Suppressor macrophage treated with lipopolysaccharide for 4 hours (primary cell): ENCODE measurements at regions not wholly inside any gene's neighbourhood (a gene's known extent, or its start where the extent isn't known, plus 50 kb on each side); places are given as distances from the start of the nearest gene placed in this dataset.

Experiments used
- DNase-seq: peaks from one replicate; pipeline ENCODE4 v3.0.0-alpha.2; 2020

DNA sequence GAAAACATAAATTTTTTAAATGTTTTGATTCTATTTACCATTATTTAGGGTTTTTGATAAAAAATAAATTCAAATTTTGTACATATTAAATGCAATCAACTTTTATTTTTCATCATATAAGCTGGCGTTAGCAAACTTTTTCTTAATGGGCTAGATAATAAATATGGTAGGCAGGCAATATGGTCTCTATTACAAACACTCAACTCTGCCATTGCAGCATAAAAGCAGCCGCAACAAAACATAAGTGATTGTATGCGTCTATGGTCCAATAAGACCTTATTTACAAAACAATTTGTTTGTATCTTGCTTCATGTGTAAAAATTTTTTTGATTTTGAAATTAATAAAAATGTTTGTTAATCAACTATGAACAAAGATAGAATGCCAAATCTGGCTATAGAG lies 116.8 kb upstream of the GLI2 start:
- no peak for DNase-seq

DNA sequence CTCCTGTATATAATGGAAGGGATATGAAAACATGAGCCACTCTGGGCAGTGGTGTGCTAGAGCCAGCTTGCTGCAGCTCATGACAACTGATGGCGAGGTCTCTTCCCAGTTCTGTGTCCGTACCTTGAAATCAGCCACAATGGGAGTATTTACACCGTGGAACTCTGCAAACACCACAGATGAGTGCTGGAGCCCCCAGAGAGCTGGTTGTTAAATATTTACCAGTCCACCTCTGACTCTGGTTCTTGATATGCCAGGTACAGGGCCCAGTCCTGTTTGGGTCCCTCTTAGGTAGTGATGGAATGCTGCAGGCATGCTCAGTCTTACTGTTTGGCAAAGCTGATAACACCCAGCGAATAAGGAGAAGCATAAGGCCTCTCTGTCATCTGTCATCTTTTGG lies 116.1 kb upstream of the GLI2 start:
- DNase-seq, result no peak

DNA sequence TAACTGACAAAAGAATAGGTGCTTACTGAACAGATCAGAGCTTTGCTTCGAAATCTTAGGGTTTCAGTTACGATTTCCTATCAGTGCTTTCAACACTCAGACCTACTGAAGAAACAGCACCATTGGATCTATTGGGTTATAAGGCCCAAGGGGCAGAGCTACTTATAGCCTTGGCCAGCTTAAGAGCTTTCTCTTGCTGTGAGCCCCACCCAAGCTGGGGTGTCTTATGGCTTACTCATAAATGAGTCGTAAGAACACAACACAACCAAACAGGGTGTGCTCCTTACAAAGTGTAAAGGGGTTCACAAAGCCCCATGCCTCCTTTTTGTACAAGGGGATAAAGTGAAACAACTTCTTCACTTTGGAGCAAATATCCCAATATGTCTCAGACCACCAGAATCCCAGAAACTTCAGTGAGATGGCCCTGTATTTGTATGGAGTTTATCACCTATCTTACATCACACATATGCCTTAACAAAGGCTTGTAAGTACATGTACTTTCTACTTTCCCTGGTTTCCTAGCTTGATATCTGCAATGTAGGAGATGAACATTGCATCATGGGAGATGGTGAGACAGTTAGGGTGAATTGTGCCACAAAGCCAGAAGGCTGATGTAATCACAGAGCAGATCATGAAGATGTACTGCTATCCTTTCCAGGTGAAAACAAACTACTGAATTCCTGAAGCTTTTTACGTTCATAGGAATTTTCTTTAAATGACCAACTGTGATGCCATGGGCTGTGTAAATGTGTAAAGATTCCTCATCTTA lies 115.5 kb upstream of the GLI2 start:
- no peak for DNase-seq

DNA sequence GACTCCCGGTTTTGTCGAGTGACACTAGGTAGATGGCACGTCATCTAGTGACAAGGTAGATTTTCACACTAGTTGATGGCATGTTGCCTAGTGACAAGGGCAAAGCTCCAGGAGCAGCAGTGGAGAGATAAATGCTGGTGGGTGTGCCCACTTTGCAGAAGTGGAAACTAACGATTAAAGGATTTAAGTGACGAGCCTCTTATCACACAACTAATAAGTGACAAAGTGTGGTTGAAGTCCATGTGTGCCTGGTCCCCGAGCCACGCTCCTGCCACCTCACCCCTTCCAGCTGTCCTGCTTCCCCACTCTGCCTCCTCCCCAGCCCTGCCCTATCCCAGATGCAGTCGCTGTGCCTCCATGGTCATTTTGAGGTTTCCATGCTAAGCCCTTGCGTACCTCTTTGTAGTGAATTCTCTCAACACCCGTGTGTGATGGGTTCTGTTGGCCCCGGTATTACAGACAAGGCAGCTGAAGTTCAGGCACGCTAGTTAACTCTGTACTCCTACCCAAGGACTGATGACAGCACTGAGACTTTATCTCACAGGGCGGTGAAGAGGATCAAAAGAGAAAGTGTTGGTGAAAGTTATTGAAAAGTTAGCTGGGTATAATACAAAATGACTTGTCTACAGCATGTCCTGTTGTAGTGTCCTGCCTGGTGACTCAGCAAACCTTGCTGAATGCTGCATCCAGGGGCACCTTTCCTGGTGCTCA lies 113.4 kb upstream of the GLI2 start:
- no peak for DNase-seq

DNA sequence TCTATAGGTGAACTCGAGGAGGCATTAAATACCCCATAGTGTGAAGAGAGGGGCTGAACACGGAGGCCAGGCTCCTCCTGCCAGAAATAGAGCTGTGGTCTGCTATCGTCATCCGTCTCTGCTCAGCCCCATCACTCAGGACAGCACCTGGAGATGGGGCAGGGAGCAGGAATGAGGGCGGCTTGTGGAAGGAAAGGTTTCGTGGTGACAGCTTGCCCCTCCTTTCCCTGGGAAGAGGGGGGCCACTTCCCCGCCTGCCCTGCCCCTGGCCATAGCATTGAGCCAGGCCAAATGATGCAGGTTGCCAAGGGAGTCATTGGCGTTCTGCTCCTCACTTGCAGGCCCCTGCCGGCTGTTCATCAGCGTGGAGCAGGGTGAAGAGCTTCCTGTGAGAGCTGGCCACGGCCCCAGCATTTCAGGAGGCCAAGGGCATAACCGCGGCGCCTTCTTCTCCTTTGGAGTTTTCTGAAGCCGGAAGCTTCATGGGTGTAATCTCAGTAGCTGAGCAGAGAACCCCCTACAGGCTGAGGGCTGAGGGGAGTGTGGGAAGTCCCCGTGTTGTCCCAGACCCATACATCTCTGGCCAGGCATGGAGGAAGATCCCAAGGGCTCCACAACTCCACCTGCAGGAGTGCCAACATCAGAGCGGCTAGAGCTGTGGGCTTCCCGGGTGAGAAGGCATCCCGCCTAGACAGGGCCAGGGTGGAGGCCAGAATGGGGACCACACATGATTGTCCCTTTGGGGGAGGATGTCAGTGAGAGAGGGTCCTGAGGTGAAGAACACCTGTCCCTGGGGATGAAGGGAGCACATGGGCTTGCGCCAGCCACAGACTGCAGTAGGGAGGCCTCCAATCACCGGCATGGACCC lies 112.5 kb upstream of the GLI2 start:
- no peak for DNase-seq

DNA sequence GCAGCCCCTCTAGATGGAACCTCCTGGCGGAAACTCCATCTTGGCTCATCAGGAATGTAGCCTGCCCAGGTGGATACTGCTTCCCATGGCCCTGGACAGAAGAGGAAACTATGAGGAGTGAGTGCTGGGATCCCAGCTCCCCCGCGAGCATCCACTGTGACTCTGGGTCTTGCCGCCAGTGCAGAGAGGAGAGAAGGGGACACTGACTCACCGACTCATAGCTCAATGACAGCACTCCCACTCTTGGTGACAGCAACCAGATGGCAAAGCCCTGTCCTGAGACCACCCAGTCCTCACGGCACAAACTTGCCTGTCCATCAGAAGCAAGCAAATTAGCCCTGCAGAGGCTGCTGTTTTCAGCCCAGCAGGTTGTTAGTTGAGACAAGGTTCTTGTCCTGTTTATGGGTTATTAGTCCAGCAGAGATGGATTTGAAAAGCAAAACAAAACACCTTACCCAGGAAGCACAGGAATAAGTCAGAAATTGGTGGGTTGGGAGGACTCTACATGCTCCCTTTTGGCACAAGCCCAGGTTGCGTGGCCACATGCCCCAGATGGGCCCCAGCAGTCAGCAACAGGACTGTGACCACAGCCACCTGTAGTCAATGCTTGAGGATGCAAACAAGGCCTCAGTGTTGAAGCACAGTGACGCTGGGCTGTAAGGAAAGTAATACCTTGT lies 111.5 kb upstream of the GLI2 start:
- DNase-seq, result no peak

DNA sequence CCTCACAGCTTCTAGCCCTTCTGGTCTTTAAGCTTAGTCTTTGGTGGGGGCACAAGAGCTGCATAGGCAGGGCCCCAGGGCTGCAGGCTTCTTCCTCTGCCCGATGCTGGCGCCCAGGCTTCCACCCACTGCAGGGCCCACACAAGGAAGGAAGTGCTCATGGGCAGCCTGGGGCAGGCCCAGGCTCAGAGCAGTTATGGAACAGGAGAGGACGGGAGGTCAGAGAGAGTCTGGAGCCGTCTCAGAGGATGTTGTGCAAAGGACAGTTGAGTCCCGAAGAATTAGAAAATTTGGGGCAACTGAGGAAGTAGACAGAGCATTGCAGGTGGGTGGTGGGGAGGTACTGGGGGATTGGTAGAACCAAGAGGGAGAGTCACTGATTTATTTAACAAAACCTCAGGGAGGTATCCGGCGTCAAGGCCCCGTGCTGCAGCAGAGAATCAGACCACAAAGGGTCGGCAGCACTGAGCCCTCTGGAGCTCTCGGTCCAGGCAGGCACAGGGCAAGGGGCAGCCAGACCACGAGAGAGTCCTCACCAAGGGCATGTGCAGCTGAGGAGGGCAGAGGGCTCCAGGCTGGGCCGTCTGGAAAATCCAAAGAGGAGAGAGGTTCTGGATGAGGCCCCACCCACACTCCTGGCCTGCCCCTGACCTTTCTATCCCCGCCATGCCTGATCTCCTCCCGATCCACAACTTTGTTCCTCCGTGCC lies 110.8 kb upstream of the GLI2 start:
- no peak for DNase-seq

DNA sequence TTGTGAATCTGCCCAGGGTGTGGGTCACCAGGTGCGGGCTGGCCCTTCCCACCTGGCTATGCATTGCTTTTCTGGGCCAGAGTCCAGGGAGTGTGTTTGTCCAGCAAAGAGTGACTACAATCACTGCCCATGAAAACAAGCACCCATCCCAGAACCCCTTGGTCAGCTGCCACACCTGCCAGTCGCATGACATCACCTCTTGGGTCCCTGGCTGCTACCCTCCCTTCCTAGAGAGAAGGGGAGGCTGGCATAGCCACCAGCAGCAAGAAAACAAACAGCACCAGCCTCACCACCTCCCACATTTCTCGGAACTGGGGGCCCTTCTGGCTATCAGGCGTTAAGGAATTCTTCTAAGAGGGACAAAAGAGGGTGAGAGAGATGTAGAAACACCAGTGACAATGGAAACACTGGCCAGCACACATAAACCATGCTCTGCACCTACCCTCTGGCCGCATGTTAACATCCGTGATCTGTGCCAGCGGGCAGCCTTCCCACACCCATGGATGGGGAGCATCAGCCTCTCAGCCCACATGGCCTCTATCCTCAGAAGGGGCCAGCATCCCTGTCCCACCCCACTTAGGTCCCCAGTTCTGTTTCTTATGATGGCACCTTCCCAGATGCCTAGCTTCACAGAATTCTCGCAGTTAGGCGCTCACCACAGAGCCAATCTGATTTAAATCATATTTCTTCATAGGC lies 109.7 kb upstream of the GLI2 start:
- no peak for DNase-seq

DNA sequence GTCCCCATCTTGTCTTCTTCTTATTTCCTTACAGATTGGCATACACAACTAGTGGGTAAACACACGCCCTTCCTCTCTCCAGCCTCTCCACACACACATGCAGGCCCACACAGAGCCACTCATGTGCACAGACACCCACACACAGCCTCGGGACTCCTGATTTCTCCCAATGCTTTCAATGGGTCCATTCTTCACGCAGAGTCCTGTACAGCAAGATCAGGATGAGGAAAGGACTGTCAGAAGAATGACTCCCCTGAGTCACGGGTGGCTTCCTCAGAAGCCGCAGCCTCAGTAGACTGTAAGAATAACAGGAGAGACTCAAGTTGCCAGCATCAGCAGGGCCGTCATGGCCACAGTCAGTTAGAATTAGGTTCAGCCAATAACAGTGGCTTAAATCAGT lies 109.1 kb upstream of the GLI2 start:
- DNase-seq, result no peak

DNA sequence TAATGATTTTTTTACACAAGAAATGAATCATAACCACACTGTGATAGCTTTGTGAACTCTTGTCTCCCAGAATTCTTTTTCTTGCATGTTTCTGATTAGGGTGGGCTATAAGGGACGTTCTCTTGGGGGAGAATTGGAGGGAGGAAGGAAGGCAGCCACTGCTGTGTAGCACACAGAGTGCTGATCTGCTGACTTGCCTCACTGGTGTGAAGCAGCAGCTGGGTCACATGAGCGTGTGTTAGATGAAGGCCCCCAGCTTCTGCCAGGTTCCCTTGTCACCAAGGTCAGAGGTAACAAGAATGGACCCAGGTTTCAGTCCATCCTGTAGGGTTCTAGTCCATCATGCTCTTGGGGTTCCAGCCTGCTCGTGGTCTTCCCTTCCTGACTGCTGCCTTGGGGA lies 107.4 kb upstream of the GLI2 start:
- no peak for DNase-seq

DNA sequence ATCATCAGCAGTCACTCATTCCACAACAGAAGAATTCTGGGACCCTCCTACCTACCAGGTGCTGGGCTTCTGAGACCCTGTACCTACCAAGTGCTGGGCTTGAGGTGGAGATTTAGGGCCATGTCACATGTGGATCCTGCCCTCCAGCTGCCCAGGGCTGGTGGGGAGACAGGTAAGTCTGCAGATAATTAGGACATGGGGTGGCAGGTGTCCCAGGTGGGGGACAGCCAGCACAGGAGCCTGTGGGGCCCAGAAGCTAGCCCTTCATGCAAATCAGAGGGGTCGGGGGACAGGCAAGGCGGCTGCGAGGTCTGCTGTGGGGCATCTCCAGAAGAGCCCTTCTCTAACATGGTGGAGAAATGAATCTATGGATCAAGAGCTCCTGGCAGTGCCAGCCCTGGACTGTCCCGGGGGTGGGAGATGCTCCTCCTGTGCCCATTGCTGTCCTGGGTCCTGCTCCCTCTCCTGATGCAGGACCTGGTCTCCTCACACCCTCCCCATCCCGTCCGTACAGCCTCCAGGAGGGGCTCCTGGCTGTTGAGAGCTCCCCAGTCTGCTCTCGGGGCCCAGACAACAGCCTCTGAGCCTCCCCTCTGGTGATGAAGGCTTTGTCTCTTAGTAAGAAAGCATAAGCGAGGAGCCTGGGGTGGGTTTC lies 106.3 kb upstream of the GLI2 start:
- no peak for DNase-seq

DNA sequence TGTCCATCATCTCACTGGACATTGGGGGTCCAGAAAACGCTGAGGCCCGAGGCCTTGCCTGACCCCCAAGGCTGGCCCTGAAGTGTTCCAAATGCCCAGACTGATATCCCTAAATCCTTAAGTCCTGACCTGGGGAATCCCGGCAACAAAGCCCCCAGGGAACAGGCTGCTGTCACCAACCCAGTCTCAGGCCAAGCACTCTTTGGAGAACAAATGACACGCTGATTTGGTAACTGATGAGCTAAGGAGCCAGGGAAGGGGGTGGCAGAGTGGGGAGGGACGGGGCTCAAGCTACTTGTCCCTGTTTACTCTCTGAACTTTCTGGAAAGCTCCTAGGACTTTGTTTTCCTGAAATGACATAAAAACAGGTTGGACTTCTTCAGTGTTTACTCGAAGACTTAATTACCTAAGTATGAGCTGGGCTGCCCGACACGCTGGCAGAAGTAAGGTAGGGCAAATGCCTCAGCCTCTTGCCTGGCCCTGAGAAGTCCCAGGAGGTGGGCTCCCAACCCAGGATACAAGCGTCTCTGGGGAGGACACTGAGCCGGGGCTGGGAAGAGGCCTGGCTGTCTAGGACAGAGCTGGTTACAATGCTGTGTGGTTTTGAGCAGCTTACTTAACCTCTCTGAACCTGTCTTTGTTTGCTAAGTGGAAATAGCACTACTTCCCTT lies 105.5 kb upstream of the GLI2 start:
- DNase-seq, result no peak

DNA sequence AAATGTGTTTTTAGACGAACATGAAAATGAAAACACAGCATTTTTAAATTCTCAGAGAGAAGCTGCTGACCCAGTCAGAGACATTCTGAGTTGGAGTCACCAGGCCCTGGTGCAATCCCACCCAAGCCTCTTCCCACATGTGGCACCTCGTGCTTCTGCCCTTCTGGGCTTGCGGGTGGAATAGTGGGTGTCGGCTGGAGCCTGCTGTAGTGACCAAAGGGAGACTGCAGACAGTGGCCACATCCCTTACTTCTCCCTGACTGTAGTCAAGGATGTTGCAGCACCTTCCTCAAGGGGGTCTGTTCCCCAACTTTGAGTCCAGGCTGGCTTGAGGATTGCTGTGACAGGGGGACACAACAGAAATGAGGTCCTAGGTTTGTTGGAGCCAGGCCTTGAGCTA lies 104.4 kb upstream of the GLI2 start:
- peak; percentile 1 for DNase-seq

DNA sequence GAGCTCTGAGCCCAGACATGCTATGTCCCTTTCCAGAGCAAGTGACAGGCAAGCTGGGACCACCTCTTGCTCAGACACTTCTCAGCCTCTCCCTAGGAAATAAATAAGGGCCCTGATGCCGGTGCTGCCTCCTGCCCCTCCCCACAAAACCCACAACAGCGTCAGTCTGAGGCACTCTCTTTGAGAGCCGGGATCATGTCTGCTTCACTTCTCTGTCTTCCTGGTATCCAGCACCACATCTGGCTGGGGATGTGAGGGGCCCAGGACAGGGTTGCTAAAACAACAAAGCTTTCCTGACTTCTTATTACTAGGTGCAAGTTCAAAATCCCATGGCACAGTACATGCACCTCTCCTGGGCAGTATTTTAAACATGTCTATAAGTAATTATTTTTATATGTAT lies 103.9 kb upstream of the GLI2 start:
- DNase-seq, result no peak

DNA sequence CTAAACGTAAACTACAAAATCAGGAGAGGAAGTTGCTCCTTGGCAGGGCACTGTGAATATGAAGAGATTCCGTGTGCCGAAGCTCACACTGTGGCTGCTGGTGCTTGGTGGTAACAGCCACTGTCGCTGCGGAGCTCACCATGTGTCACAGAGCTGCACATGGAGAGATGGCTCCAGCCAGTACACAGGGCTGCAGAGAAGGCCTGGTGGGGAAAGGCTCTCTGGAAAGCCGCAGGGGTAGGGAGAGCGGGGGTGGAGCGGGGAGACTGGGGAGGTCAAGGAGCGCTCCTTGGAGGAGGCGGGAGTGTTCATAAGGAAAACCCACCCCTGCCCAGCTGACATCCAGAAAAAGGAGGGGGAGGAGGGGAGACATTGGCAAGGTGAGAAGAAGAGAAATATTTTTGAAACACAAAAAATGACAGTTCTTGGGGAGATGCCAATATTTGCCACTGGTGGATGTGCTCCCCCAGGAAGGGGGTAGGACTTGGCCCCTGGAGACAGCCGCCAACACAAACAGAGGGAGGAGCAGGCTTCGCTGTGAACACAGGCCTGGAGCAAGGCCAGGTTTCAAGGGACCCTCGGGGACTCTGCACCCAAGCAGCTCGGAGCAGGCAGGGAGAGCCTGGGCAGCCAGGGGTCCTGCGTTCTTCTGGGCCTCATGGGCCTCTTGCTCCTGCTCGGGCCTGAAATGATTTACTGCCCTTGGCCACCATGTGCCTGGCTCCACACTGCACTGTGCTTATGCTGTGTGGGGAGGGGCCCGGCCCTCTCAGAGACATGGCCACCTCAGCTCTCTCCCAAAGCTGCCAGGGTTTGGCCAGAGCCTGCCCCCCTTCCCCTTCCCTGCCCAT lies 102.6 kb upstream of the GLI2 start:
- DNase-seq, result no peak

DNA sequence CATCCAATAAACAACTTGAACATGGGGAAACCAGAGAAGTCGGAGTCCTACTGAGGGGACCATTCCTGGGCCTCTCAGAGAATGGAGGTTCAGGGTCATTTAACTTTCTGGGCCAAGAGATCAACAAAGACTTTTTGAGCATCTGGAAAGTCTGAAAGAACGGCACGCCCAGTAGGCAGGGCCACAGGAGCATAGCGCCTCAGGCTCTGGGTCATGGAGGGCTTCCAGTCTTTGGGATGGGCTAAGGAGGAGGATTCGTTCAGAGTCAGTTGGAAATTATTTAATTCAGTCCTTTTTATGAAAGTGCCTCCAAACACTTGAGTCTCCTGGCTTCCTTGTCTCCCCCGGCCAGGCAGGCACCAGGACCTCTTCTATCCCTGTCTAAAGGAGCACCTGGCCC lies 101.1 kb upstream of the GLI2 start:
- no peak for DNase-seq

DNA sequence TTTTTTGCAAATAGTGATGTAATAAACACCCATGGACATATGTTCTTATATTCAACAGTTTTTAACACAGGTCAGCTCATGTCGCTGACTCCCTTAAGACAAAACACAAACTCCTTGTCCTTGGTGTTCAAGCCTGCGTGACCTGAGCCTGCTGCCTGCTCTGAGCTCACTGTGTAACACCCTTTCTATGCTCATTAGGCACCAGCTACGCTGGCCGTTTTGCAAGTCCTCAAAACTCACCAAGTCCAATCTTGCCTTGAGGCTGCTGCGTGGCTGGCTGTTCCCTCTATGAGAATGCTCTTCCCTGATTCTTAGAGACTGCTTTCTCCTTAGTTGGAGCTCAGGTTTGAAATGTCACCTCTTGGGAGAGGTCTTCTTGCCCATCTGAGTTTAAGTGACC lies 100.5 kb upstream of the GLI2 start:
- no peak for DNase-seq

DNA sequence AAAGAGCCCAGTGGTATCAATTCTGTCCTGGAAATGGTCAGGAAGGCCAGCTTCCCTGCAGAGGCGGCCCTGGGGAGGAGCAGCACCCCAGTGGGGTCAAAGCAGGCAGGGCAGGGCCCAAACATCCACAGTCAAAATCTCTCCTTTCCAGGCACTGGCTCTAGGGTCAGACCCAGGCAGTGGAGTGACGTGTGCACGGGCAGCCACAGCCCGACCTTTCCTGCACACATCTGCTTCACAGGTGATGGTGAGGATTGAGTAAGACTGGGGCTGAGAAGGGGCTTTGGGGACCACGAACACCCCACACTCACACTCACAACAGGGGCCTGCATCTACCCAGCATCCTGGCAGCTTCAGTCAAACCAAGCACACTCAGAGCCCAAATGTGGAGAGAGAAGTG lies 97.8 kb upstream of the GLI2 start:
- no peak for DNase-seq

DNA sequence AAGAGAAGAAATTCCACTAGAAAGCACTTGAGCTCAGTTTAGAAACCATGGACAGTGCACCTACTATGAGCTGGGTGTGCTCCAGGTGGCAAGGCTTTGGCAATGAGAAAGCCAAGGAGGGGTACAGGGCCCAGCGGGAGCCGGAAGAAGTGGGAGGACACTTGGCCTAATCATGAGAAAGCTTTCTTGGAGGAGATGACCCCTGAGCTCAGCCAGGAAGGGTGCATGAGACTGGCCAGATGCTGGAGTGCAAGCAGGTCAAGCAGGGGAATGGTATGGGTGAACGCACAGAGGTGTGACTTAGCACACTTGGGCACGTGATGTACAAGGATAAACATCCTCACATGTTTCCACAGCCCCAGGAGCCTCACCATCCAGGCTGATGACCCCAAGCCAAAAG lies 97.2 kb upstream of the GLI2 start:
- no peak for DNase-seq

DNA sequence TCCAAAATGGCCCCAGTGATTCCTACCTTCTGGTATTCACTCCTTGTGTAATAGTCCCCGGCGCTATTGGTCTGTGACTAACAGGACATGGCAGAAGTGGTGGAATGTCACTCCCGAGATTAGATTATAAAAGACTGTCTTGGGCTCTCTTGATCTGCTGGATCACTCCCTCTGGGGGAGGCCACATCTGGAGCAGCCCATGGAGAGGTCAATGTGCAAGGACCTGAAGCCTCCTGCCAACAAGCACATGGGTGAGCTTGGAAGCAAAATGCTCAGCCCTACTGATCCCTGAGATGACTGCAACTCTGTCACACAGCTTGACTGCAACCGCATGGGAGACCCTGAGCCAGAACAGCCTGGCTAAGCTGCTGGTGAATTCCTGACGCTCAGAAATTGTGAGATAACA lies 94.3 kb upstream of the GLI2 start:
- no peak for DNase-seq
